Mesodermal cell (in vitro differentiated cells): ENCODE measurements at regions not wholly inside any gene's neighbourhood (a gene's known extent, or its start where the extent isn't known, plus 50 kb on each side); places are given as distances from the start of the nearest gene placed in this dataset.

Experiments used
- H3K27ac ChIP-seq: 2 replicates; pipeline ENCODE4 v1.7.0; 2013; ENCODE audit warnings: mild to moderate bottlenecking, low read depth, low read length, moderate library complexity; ENCODE audit not compliant: severe bottlenecking
- H3K36me3 ChIP-seq: 2 replicates; pipeline ENCODE4 v1.7.1; 2013; ENCODE audit warnings: mild to moderate bottlenecking, low read length, moderate library complexity; ENCODE audit not compliant: control insufficient read depth, insufficient read depth
- H3K4me1 ChIP-seq: one replicate; pipeline ENCODE4 v1.7.1; 2013; ENCODE audit warnings: mild to moderate bottlenecking, low read length; ENCODE audit not compliant: insufficient read depth, control insufficient read depth, poor library complexity, severe bottlenecking
- H3K4me3 ChIP-seq: 2 replicates; pipeline ENCODE4 v1.7.0; 2013; ENCODE audit warnings: low read length, control low read depth, mild to moderate bottlenecking; ENCODE audit not compliant: insufficient read depth, poor library complexity, severe bottlenecking; ENCODE audit errors: extremely low read depth
- H3K9me3 ChIP-seq: 2 replicates; pipeline ENCODE4 v1.7.1; 2013; ENCODE audit warnings: mild to moderate bottlenecking, low read length, moderate library complexity; ENCODE audit not compliant: control insufficient read depth
- WGBS, 2 experiments: methylation state at CpG; one replicate each; pipeline ENCODE4 v1.1.5; 2013; ENCODE audit warnings: missing lambda C conversion rate in 2 of 2; ENCODE audit not compliant: insufficient coverage in 2 of 2; 5-methylcytosine and 5-hydroxymethylcytosine counted together

DNA sequence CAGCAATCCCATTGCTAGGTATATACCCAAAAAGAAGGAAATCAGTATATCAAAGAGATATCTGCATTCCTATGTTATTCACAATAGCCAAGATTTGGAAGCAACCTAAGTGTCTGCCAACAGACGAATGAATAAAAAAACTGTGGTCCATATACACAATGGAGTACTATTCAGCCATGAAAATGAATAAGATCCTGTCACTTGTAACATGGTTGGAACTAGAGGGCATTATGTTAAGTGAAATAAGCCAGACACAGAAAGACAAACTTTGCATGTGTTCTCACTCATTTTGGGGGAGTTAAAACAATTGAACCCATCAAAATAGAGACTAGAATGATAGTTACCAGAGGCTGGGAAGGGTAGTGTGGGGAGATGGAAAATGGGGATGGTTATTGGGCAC, 323.5 kb upstream of the NFE2L3 start:
- WGBS, 2 experiments = no CpG with 5 or more reads among the region's 1 CpG
- no peaks in the 10 kb centered on the region for H3K9me3 ChIP-seq
- no peak overlapping the region for H3K27ac ChIP-seq
- H3K36me3 ChIP-seq = no peaks in the 10 kb centered on the region
- no peak overlapping the region for H3K4me3 ChIP-seq
- H3K4me1 ChIP-seq = peaks cover 10% of the 10 kb centered on the region

DNA sequence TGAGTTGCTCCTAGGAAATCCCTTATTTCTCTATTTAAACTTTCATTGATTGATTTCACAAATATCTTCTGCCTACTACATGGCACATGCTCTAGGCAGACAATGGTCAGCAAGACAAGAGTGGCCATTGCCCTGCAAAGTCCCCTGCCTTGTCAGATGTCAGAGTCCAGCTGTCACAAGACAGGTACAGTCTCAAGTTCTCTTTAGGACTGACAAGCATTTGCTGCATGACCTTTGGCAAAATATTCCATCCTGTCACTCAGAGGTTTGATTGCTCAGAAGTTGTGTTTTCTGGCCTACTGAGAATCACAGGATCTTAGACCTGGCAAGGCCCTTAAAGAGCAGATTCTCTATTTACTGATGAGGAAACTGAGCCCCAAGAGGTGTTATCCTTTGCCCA, 322.3 kb upstream of the NFE2L3 start:
- Histone ChIP-seq H3K4me1 (peaks cover 11% of the 10 kb centered on the region), H3K36me3 (no peaks in the 10 kb centered on the region), H3K27ac (no peak overlapping the region), H3K9me3 (no peaks in the 10 kb centered on the region), H3K4me3 (no peak overlapping the region)

DNA sequence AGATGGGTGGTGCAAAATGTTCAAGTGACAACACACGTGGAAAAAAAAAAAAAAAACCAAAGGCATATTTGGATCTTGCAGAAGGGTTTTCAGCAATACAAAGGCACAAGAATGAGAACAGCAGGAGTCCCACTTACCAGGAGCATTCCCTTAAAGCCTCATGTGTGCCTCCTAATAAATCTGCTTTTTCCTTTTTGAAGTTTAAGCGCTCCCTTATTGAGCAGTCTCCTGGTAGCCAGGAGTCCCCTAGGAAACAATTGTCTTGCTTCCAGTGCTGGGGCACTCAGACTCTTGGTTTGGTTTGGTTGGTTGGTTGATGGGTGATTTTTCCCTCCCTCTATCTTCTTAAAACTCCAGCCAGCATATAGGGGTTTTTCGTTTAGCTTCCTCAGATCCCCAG, 321.8 kb upstream of the NFE2L3 start:
- no peaks in the 10 kb centered on the region for H3K9me3 ChIP-seq
- peaks cover 16% of the 10 kb centered on the region for H3K4me1 ChIP-seq
- H3K4me3 ChIP-seq = no peak overlapping the region
- 29 to 43% methylated on average over 1 of the region's 3 CpGs for WGBS, 2 experiments
- H3K36me3 ChIP-seq = no peaks in the 10 kb centered on the region
- no peak overlapping the region for H3K27ac ChIP-seq

DNA sequence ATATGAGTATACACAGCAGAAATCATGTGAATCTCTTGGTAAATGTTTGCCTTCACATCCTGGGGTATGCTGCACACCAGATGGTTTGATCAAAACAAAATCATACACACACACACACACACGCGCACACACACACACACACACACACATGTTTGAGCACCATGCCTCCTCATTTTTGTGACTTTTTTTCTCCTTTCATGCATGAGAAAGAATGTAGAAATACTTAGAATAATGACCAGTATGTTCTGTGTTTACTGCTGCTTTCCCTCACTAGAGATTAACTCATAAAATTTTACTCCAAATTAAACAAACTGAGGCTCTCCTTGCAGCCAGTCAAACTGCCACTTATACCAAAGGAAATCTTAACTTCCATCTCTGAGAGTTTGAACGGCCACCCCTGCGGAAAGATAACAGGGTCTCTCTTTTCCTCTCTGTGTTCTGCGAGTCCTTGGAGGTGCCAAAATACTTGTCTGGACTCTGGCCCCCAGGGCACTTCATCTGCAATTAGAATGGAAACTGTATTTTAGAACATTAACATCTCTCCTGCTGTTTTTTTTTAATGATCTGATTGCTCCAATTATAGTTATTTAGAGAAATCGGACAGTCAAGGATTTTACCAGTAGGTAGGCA, 320.8 kb upstream of the NFE2L3 start:
- WGBS, 2 experiments = 64% methylated on average over 3 of the region's 6 CpGs
- Histone ChIP-seq H3K9me3 (no peaks in the 10 kb centered on the region), H3K36me3 (no peaks in the 10 kb centered on the region), H3K4me3 (no peak overlapping the region), H3K27ac (peak overlapping the region; percentile 84), H3K4me1 (peaks cover 17% of the 10 kb centered on the region)

DNA sequence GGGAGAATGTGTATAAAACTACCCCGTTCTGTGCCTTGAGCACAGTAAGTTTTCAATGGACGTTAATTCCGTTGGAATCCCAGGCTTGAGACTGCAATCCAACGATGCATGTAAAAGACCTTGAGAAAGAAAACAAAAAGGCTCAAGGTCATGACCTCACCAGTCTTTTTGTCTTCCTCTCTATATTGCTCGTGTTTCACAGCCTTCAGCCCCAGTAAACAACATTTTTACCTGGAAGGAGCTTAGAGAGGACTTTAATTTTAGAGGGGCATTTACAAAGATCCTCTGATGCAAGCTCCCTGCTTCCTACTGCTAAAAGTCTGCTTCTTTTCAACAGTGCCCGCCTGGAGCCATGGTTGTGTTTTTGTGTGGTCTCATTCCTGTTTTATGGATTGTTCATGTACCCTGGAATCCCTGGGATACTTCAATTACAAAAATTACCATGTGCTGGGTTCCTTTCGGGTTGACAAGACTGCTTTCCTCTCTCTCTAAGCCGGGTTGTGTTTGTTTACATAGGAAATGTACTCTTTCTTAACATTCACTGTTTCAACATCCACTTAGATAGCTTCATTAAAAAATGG, 320.1 kb upstream of the NFE2L3 start:
- WGBS, 2 experiments = 47 to 52% methylated on average over 4 of the region's 8 CpGs
- Histone ChIP-seq H3K9me3 (no peaks in the 10 kb centered on the region), H3K36me3 (no peaks in the 10 kb centered on the region), H3K27ac (peak overlapping the region; percentile 84), H3K4me3 (no peak overlapping the region), H3K4me1 (peaks cover 17% of the 10 kb centered on the region)

DNA sequence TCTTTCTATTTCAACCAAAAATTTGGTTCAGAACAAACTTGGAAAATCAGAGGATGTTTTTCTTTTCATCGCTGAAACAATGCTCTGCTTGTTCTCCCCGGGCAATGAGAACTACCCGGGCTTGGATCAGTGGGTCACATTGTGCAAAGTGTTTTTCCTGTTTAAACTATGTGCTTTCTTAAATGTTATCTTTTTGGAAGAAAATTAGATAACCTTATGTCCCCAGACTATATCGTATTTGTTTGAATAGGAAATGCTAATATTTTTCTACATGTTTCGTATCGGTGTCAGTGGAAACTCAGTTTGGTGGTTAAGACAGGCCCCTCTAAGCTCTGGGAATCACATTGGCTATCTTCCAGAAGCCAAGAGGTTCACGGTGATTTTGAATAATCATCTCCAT, 319.5 kb upstream of the NFE2L3 start:
- H3K4me1 ChIP-seq = peaks cover 17% of the 10 kb centered on the region
- H3K27ac ChIP-seq = peak overlapping the region; percentile 84
- H3K36me3 ChIP-seq = no peaks in the 10 kb centered on the region
- no peaks in the 10 kb centered on the region for H3K9me3 ChIP-seq
- 89 to 90% methylated on average over 3 to 5 of the region's 7 CpGs for WGBS, 2 experiments
- no peak overlapping the region for H3K4me3 ChIP-seq

DNA sequence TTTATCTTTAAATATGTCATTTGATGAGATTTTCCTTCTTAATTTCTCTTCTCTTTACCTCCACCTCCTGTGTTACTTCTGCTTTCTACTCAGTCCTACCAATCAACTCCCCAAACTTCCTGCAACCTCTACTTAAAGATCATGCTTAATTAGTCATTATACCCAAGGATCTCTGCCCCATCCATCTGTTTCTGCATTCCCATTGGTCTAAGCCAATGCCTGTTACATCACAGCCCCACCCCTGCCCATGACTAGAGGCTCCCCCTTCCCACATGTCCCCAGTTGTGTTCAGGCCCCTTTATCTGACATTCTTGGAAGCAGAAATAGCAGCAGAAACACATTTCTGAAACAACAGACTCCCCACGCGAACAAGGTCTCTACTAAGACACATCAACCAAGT, 319.1 kb upstream of the NFE2L3 start:
- WGBS, 2 experiments = 88 to 100% methylated on average over 2 of the region's 2 CpGs

DNA sequence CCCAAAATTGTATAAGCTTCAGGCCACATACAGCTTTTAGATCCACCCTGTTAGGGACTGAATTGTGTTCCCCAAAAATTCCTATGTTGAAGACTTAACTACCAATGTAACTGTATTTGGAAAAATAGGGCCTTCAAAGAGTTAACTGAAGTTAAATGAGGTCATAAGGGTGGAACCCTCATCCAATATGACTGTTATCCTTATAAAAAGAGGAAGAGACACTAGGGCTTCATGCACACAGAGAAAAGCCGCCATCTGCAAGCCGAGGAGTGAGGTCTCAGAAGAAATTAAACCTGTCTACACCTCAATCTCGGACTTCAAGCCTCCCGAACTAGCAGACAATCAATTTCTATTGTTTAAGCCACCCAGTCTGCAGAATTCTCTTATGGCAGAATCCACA, 317.9 kb upstream of the NFE2L3 start:
- WGBS, 2 experiments = 92 to 94% methylated on average over 4 of the region's 4 CpGs
- H3K36me3 ChIP-seq = no peaks in the 10 kb centered on the region
- H3K27ac ChIP-seq = no peak overlapping the region

More for the DNA sequence above, 319.1 kb upstream of the NFE2L3 start:
- Histone ChIP-seq H3K27ac (peak overlapping the region; percentile 23), H3K4me3 (no peak overlapping the region), H3K9me3 (no peaks in the 10 kb centered on the region), H3K4me1 (peaks cover 17% of the 10 kb centered on the region), H3K36me3 (no peaks in the 10 kb centered on the region)

DNA sequence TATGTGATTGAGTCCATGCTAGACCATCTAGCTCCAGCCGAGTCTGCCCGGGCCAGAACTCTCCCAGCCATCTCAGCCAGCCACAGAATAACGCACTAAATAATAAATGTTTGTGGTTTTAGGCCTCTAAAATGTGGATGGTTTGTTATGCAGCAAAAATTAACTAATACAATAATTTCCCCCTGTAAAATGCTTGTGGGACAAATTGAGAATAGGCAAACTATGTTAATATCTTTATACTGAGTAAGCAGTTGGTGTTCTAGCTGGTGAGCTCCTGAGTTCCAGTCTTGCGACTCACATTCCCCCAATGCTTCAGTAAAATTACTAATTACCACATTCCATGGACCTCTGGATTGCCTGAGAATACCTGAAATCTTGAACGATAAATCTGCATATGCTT, 316.8 kb upstream of the NFE2L3 start:
- WGBS, 2 experiments = 100% methylated on average over 1 of the region's 5 CpGs; no CpG with 5 or more reads in 1 of the 2 experiments
- peaks cover 17% of the 10 kb centered on the region for H3K4me1 ChIP-seq
- no peak overlapping the region for H3K27ac ChIP-seq
- H3K9me3 ChIP-seq = no peaks in the 10 kb centered on the region
- no peaks in the 10 kb centered on the region for H3K36me3 ChIP-seq
- H3K4me3 ChIP-seq = no peak overlapping the region

More for the DNA sequence above, 317.9 kb upstream of the NFE2L3 start:
- Histone ChIP-seq H3K4me3 (no peak overlapping the region), H3K9me3 (no peaks in the 10 kb centered on the region), H3K4me1 (peaks cover 17% of the 10 kb centered on the region)

DNA sequence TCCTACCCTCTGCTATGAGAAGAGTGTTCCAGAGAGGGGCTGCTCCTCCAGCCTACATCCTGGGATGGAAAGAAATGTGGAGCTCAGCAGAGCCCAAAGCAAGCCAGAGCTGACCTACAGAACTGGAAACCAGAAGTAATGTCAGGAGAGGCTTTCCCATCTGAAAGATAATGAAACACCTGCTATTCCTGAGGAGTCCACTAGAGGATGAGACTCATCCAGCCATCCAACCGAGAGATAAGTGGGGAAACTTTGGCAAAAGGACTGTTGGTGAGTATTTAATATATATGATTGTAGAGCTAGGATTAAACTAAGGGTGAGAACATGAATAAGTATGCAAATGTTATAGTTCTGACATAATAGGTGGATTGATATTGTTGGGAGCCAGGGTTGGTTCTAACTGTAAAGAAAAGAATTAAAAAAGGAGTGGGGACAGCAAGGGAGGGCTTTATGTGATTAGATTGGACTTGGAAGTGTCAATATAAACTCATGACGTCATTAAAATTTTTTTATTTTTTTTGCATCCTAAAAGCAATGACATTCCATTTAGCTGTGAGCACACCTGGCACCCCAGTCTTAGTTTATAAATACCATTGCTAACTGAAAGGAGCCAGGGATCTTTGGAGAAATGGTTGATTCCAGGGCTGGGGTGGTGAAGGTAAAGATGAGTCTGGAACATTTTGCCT, 312.8 kb upstream of the NFE2L3 start:
- H3K36me3 ChIP-seq = no peaks in the 10 kb centered on the region
- no peak overlapping the region for H3K4me3 ChIP-seq
- H3K27ac ChIP-seq = no peak overlapping the region
- WGBS, 2 experiments = 73 to 86% methylated on average over 1 of the region's 2 CpGs
- H3K4me1 ChIP-seq = peaks cover 7% of the 10 kb centered on the region
- H3K9me3 ChIP-seq = no peaks in the 10 kb centered on the region

DNA sequence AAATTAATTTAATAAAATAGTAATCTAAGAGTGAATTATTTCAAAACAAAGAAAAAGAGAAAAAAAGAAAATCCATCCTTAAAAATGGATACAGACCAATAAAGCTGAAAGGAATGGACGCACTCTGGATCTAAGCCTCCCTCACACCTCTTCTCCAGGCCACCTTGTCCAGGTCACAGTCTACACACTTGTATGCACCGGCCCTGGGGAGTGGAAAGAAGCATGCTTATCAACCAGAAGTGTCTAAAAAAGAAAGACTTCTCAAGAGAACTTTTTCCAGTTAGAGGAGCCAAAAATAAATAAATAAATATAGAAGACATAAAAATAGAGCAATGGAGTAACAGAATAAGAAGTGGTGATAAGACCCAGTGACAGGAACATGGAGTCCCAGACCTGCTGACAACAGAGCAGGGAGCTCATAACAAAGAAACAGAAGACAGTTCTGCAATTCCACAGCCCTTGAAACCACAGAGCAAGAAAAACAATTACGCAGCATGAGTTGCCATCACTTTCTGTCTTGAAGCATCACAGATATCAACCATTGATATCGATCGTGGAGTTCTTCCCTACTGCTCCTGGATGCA, 311.7 kb upstream of the NFE2L3 start:
- no peak overlapping the region for H3K4me3 ChIP-seq
- no peaks in the 10 kb centered on the region for H3K36me3 ChIP-seq
- H3K9me3 ChIP-seq = no peaks in the 10 kb centered on the region
- no peaks in the 10 kb centered on the region for H3K4me1 ChIP-seq
- 92 to 96% methylated on average over 3 of the region's 5 CpGs for WGBS, 2 experiments
- H3K27ac ChIP-seq = no peak overlapping the region
